Stimulated activated CD8-positive, alpha-beta memory T cell treated with anti-CD3 and anti-CD28 coated beads, Interleukin-12 subunit alpha, Interleukin-12 subunit beta, amount 100 ng/mL, for 1 hour (primary cell): ENCODE measurements at regions not wholly inside any gene's neighbourhood (a gene's known extent, or its start where the extent isn't known, plus 50 kb on each side); places are given as distances from the start of the nearest gene placed in this dataset.

ENCODE experiments used
- DNase-seq: peaks from one replicate; pipeline ENCODE4 v3.0.0-alpha.2; 2020; ENCODE audit warnings: low read depth

- no peak for DNase-seq
These were observed 330.9 kb downstream of the CXCL12 start for GRCh38 chr10:44054046-44054445.

DNA sequence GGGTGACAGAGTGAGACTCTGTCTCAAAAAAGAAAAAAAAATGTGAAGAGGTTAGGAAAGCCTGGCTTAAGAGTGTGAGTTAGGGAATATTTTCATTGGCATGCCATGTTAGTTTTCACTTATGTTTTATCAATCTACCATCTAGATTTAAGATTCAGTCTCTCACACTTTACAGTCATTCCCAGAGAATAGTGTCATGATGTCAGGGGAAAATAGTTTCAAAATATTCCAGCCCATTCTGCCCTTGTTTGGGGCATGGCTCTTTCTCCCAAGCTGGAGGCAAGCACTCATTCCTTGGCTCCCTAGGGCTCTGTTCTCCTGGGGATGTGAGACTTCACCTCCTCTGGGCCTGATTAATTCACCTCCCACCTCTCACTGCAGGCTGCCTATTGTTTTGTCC, 331.5 kb downstream of the CXCL12 start:
- no peak for DNase-seq

- no peak for DNase-seq
These were observed 333.1 kb downstream of the CXCL12 start for GRCh38 chr10:44051584-44052385.

DNA sequence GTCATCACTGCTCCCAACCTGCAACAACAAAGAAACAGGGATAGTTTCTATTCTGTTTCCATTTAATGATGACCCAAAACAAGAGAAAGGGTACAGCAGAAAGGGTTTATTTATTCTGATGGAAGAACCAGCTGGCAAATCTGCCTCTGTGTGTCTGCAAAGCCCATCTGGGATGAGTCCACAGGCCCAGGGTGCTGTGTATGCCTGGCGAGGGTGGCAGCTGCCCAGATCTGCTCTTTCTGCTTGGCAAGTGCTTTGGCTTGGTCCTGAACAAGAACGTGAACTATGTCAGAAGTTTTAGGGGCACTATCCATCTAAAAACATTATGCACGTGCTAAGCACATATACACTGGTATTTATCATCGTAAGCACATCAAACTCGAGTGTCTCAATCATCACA, 333.8 kb downstream of the CXCL12 start:
- DNase-seq, result no peak

GRCh38 chr10:44049301-44050015, 335.4 kb downstream of the CXCL12 start:
- no peak for DNase-seq

DNA sequence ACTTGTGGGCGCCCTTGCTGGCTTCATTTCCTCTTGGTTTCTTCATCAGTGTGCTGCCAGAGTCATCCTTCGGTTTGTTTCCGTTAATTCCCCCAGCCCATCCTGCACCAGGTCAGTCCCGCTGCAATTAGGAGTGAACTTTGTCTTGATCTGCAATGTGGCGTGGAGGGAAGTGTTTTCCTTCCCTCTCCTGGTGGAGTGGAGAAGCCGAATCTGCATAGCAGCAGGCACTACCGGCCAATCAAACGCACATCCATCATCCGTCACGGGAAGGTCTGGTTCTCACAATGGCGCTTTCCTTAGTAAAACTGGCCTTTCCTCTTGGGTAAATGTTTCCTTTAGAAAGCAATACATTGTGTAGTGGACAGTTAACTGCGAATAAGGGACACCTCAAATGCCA, 337.5 kb downstream of the CXCL12 start:
- DNase-seq, result no peak

DNA sequence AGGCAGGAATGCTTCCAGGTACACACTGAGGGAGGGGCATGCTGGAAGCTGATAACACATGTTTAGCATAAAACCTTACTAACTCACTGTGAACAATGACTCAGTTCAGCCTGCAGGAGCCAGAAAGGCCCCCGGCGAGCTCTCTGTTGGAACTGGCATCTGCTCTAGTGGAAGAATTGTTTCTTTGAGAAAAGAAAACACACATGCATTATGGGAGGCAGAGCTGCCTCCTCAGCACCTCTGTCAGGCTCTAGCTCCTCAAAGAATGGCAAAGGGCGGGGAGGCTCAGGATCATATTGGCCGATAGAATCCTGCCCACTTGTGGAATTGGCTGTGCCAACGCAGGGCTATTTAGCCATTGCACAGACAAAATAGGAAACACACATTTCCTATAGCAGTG, 338.3 kb downstream of the CXCL12 start:
- no peak for DNase-seq

DNA sequence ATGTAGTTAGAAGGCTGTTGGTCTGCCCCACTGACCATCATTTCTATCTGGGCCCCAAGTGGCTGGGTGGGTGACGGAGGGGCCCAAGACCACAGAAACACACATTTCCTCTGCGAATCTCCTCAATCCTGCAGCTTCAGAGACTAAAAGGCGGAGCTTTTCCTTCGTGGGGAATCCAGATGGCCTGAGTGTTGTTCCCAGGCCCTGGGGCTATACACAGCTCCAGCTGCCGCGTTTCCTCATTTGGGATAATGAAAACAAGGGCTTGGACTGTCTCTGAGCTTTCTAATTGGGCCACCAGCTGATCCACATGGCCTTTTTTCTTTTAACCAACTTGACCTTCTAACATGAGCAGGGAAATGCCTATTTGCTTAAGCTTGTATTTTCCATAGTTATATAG, 339.9 kb downstream of the CXCL12 start:
- DNase-seq, result no peak

GRCh38 chr10:44044549-44044948, 340.3 kb downstream of the CXCL12 start:
- no peak for DNase-seq

DNA sequence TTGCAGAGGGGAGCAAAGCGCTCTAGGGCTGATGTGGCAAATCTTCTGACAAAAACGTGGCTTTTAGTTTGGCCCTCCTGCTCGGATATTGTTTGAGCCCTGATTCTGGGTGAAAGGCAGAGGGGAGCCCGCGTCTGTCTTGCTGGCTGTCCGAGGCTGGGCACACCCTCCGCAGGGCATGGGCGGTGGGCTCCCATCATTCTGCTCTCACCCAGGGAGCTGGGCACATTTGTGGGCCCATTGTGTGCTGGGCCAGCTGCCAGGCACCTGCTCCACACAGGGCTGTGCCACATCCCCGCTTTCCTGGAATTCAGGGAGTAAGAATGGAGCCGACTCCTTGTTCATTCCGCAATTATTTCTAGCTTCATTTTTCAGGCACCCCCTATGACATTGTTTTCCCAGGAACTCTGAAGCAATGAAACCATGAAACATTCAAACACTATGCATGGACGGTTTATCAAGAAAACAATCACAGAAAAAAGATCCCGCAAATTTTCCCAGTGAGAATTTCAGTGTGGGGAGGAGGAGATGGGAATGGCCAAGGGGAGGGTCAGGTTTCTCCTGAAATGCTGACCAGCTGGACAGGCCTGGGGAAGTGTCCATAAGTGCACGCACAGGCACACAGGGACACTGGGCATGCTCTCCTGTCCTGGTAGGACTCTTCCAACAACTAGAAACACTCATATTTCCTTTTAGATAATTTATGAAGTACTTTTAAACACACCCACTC, 341.1 kb downstream of the CXCL12 start:
- no peak for DNase-seq

DNA sequence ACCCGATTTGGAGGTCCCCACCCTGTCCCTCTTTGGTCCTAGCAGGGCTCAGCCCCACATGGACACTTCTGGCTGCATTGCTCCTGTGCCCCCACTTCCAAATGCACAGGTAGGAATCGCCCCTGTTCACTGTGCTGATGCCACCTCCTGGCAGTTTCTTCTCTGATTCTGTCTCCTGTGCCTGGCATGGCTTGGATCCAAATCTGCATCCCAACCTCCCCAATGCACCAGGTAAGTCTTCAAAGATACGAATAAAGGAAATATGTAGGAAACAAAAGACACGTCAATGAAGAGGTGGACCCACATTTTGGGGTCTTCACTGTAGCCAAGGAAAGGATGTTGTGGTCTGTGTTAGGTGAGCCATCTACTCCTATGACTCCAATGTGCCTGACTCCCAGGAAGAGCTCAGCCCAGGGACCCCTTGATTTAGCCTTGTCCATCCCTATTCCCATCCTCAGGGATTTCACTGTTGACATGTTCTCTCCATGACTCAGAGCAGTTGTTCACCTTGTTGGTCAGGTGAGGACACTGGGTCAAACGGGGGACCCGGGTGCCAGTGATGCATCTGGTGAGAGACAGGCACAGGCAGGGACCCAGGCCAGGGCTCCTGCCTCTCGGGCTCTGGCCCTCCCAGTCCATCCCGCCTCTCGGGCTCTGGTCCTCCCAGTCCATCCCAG, 341.8 kb downstream of the CXCL12 start:
- no peak for DNase-seq

DNA sequence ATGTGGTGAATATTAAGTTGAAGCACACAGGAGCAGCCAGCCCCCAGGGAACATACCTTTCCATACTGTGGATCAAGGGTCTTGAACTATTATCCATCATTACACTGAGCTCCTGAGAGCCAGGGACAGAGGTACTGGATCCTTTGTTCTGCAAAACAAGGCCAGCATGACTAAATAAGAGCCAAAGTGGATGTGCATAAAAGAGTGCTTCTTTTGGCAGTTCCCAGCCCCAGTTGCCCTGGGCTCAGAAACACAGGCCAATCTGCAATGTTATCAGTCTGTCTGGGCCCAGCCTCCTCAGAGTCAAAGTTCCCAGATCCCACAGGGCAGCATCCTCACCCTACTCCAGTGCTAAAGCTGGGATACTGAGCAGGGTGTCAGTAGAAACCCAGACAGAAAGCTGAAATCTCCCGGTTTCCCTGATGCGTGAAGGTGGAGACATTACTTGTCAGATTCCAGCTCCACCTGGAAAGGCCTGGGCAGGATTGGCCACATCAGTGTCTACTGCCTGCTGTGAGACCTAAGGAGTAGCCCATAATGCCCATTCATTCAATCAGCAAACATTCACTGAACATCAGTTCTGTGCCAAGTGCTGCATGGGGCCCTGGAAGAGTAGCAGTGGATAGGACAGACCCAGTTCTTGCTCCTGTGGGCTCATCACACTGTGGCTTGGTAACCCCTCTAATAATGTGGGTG, 342.7 kb downstream of the CXCL12 start:
- DNase-seq, result no peak

DNA sequence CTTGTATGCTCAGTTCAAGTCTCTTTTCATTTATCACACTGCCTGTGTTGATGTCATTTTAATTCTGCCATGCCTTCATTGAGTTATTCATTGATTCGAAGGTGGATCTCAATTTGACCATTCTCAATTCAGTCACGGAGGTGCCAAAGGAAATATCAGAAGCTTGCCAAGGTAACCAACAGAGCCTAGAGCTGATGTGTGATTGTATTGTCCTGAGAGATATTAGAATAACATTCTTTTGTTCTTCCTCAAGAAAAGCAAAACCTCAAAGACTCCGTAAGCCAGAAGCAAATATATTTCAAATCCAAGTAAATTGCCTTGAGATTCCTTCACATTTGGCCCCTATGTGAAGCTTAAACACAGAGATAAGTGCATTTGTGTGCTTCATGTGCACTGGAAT, 345.3 kb downstream of the CXCL12 start:
- DNase-seq, result no peak

- DNase-seq, result no peak
These were observed 348.5 kb downstream of the CXCL12 start for GRCh38 chr10:44036425-44036824.

DNA sequence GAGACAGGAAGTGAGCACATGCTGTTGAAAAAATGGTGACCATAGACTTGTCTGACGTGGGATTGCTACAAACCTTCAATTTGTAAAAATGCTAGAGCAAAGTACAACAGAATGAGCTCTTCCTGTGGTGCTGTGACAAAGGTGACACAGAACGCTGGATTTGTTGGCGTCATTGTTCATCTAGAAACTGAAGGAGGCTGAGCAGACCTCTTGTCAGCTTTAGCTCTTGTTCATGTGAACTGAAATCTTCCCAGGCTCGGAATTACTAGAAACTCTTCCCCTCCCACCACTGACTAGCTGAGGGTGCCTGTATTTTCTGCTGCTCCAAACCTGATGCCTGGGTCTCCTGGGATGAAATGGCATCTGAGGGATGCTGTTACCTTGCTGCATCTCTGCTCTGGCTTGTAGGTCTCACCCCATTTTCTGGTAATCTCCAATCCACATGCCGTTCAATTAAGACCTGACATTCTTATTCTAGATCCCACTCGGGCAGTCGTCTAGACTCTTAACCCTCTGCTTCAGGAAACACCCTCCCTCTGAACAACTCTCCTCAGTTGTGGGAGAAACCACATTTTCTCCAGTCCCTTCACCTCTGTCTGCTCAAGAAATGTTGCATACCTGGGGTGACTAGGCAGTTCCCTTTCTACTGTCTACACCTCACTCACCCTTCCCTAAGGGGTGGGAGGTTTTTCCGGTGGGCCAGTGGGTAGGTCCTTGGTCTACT, 349.3 kb downstream of the CXCL12 start:
- no peak for DNase-seq

GRCh38 chr10:44034946-44035345, 350.0 kb downstream of the CXCL12 start:
- no peak for DNase-seq

- no peak for DNase-seq
These were observed 351.9 kb downstream of the CXCL12 start for GRCh38 chr10:44033008-44033407.

DNA sequence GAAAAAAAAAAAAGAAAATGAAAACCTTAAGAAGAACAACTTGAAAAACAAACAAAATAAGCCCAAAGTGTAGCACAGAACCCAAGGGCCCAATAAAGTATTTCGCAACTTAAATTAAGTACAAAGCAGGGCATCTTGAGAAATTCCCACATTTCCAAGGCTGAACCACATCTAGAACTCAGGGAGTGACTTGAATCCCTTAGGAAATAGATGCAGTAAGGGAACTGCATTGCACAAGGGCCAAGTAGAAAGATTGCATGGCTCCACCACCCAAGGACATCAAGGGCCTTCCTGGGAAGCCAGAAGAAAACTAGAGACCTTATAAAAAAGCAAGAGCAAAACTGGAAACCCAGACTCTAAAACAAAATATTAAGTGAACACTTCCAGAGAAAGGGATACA, 352.7 kb downstream of the CXCL12 start:
- DNase-seq, result no peak

DNA sequence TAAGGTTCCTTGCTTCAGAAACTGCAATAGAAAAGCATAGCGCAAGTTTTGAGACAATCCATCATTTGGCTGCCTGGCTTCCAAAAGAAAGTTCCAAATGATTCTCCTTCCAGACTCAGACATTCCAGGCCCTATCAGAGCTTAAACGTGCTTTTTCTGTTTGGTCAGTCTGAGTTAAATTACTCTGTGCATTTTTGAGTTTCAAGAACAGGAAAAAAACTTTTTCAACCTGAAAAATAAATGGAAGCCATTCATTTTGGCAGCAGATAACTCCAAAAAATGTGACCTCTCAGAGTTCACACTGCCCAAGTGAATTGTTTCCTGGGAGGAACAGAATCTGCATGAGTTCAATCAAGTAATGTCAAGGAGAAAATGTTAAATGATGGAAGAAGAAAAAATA, 354.2 kb downstream of the CXCL12 start:
- DNase-seq, result no peak

DNA sequence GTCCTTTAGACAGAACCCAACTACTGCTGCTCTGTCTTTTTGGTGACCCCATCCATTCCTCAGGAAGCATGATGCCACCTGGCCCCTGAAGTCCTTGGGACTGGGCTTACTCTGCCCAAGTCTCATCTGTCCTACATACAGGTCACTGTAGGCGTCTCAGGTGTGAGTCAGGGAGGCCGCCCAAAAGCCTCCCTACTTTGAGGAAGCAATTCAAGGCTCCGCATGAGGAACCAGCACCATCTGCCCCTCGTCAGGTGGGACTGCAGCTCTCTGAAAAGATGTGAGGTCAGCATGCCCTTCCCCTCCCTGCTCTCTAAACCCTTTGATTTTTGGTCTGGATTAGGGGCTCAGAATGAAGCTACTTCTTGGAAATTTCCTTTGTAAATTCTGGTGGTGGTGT, 354.8 kb downstream of the CXCL12 start:
- no peak for DNase-seq
